ENCODE measurements at regions not wholly inside any gene's neighbourhood (a gene's known extent, or its start where the extent isn't known, plus 50 kb on each side); places are given as distances from the start of the nearest gene placed in this dataset.

GRCh38 chr5:4911646-4912403 lies 228.3 kb upstream of the ADAMTS16 start:
- no peak for DNase-seq

- no peak for DNase-seq
These were observed 218.2 kb upstream of the ADAMTS16 start for GRCh38 chr5:4921929-4922328.

- no peak for DNase-seq
These were observed 215.6 kb upstream of the ADAMTS16 start for GRCh38 chr5:4924577-4924976.

- DNase-seq: no peak
These were observed 213.0 kb upstream of the ADAMTS16 start for GRCh38 chr5:4927097-4927496.

GRCh38 chr5:4928409-4928808 lies 211.7 kb upstream of the ADAMTS16 start:
- no peak for DNase-seq

- DNase-seq: no peak
These were observed 211.0 kb upstream of the ADAMTS16 start for GRCh38 chr5:4929092-4929655.

GRCh38 chr5:4939042-4939781 lies 200.9 kb upstream of the ADAMTS16 start:
- DNase-seq: no peak

GRCh38 chr5:4941161-4941560 lies 199.0 kb upstream of the ADAMTS16 start:
- DNase-seq: no peak

- no peak for DNase-seq
These were observed 197.9 kb upstream of the ADAMTS16 start for GRCh38 chr5:4941957-4942830.

GRCh38 chr5:4942831-4943178 lies 197.3 kb upstream of the ADAMTS16 start:
- DNase-seq: no peak

GRCh38 chr5:4945296-4945695 lies 194.8 kb upstream of the ADAMTS16 start:
- no peak for DNase-seq

GRCh38 chr5:4947106-4947505 lies 193.0 kb upstream of the ADAMTS16 start:
- no peak for DNase-seq

GRCh38 chr5:4947893-4948536 lies 192.1 kb upstream of the ADAMTS16 start:
- DNase-seq: no peak

GRCh38 chr5:4949108-4949507 lies 191.0 kb upstream of the ADAMTS16 start:
- no peak for DNase-seq

- no peak for DNase-seq
These were observed 186.6 kb upstream of the ADAMTS16 start for GRCh38 chr5:4953576-4953975.

GRCh38 chr5:4954048-4954447 lies 186.1 kb upstream of the ADAMTS16 start:
- no peak for DNase-seq

GRCh38 chr5:4963265-4963664 lies 176.9 kb upstream of the ADAMTS16 start:
- no peak for DNase-seq

- DNase-seq: no peak
These were observed 170.8 kb upstream of the ADAMTS16 start for GRCh38 chr5:4969351-4969750.

GRCh38 chr5:4970171-4970570 lies 170.0 kb upstream of the ADAMTS16 start:
- no peak for DNase-seq

GRCh38 chr5:4976902-4977301 lies 163.2 kb upstream of the ADAMTS16 start:
- no peak for DNase-seq

GRCh38 chr5:4977416-4978110 lies 162.6 kb upstream of the ADAMTS16 start:
- DNase-seq: no peak

GRCh38 chr5:4980201-4980600 lies 159.9 kb upstream of the ADAMTS16 start:
- no peak for DNase-seq
